H1 (cell line): ENCODE measurements at regions not wholly inside any gene's neighbourhood (a gene's known extent, or its start where the extent isn't known, plus 50 kb on each side); places are given as distances from the start of the nearest gene placed in this dataset.

Source experiments
- HDAC2 ChIP-seq, 2 experiments: fragments of 300-600 bp in 1 of 2; sonication (generic) in 1 of 2; IDR thresholded peaks; 2 replicates each; pipeline ENCODE4 v1.6.1; 2011 to 2012; ENCODE audit warnings: low read depth in 2 of 2, low read length in 2 of 2, mild to moderate bottlenecking in 2 of 2, moderate library complexity in 2 of 2, borderline replicate concordance in 1 of 2, inconsistent platforms in 1 of 2
- TAF1 ChIP-seq: IDR thresholded peaks from 2 replicates; pipeline ENCODE4 v1.6.1; 2011; ENCODE audit warnings: mild to moderate bottlenecking, low read depth, low read length
- TF ChIP-seq, protein P1 (sequence below), 3 experiments: IDR thresholded peaks; 1 replicate in 2 of 3; 2 replicates in 1 of 3; pipeline versions ENCODE4 v1.5.1 to v1.6.1; 2011; ENCODE audit warnings: low read length in 3 of 3, mild to moderate bottlenecking in 3 of 3, inconsistent platforms in 2 of 3, low read depth in 1 of 3, moderate library complexity in 1 of 3; ENCODE audit not compliant: insufficient read depth in 1 of 3; ENCODE audit errors: control extremely low read depth in 1 of 3

DNA sequence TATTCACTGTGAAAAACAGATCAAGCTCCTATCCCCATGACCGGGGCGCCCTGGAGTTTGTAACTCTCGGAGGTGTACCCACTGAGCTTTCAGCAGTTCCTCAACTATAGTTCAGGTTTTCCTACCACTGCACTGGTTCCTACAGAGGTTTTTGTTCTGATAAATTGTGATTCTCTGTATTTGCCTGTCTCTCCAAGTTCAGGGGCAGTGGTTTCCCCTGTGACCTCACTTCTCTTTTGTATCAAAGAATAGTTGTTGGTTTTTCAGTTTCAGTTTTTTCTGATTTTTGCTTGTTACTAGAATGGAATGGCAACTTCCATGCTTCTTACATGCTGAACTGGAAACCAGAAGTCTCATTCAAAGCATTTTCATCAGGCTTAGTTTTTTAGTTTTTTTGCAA, 56.8 kb upstream of the PLS3 start:
- TF ChIP-seq, protein P1, sequence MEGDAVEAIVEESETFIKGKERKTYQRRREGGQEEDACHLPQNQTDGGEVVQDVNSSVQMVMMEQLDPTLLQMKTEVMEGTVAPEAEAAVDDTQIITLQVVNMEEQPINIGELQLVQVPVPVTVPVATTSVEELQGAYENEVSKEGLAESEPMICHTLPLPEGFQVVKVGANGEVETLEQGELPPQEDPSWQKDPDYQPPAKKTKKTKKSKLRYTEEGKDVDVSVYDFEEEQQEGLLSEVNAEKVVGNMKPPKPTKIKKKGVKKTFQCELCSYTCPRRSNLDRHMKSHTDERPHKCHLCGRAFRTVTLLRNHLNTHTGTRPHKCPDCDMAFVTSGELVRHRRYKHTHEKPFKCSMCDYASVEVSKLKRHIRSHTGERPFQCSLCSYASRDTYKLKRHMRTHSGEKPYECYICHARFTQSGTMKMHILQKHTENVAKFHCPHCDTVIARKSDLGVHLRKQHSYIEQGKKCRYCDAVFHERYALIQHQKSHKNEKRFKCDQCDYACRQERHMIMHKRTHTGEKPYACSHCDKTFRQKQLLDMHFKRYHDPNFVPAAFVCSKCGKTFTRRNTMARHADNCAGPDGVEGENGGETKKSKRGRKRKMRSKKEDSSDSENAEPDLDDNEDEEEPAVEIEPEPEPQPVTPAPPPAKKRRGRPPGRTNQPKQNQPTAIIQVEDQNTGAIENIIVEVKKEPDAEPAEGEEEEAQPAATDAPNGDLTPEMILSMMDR (IDR thresholded peaks at IDR 0.05; ENCODE audit: control extremely low read depth in 1 of 3, insufficient read depth in 1 of 3, low read depth in 1 of 3, low read length in 3 of 3), result no peak
- TF ChIP-seq TAF1 (no peak), HDAC2 (IDR thresholded peaks at IDR 0.05; ENCODE audit: borderline replicate concordance in 1 of 2, low read depth in 2 of 2, low read length in 2 of 2) (no peak)
